ENCODE measurements at regions not wholly inside any gene's neighbourhood (a gene's known extent, or its start where the extent isn't known, plus 50 kb on each side); places are given as distances from the start of the nearest gene placed in this dataset.
"Not testable (repeated sequence)": the region's sequence is repeated elsewhere in the genome, so short reads cannot be mapped to it uniquely, and the experiment has no call there.

DNA sequence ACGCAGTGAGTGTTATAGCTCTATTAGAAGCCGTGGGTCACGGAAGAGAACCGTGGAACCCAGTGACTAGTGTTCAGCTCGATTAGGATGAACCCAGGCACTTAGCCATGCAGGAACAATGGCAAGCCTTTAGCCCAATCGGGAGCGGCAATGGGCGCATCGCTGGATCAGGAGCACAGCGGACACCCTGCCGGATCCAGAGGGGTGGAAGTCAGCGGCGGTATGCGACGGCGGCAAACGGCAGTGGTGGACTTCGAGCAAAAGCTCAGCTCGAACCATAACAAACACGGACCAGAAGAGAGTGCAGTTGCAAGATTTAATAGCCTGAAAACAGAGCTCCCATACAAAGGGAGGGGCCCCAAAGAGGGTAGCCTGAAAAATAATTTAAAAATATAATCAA lies 112.8 kb downstream of the CGGBP1 start:
- not testable (repeated sequence) for TF ChIP-seq E2F8 (IDR thresholded peaks at IDR 0.05; ENCODE audit: low read depth, partially characterized antibody); EZH2 (IDR thresholded peaks at IDR 0.05; ENCODE audit: borderline replicate concordance, low read depth, low read length); MYC (IDR thresholded peaks at IDR 0.05; ENCODE audit: low read depth, low read length); MYC (CRISPR knock-in tag; IDR thresholded peaks at IDR 0.05; ENCODE audit: borderline replicate concordance, low read depth); USF1 (CRISPR knock-in tag; IDR thresholded peaks at IDR 0.05); SOX6 (IDR thresholded peaks at IDR 0.05); DPF2 (IDR thresholded peaks at IDR 0.05); SLC30A9 (CRISPR knock-in tag; IDR thresholded peaks at IDR 0.05)
- TF ChIP-seq, protein P1, sequence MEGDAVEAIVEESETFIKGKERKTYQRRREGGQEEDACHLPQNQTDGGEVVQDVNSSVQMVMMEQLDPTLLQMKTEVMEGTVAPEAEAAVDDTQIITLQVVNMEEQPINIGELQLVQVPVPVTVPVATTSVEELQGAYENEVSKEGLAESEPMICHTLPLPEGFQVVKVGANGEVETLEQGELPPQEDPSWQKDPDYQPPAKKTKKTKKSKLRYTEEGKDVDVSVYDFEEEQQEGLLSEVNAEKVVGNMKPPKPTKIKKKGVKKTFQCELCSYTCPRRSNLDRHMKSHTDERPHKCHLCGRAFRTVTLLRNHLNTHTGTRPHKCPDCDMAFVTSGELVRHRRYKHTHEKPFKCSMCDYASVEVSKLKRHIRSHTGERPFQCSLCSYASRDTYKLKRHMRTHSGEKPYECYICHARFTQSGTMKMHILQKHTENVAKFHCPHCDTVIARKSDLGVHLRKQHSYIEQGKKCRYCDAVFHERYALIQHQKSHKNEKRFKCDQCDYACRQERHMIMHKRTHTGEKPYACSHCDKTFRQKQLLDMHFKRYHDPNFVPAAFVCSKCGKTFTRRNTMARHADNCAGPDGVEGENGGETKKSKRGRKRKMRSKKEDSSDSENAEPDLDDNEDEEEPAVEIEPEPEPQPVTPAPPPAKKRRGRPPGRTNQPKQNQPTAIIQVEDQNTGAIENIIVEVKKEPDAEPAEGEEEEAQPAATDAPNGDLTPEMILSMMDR (IDR thresholded peaks at IDR 0.05 in 2 of 3, conservative IDR thresholded peaks at IDR 0.05 in 1 of 3; ENCODE audit: insufficient read depth in 2 of 3, low read depth in 1 of 3, low read length in 3 of 3) = not testable (repeated sequence)
- TF ChIP-seq, protein P2, sequence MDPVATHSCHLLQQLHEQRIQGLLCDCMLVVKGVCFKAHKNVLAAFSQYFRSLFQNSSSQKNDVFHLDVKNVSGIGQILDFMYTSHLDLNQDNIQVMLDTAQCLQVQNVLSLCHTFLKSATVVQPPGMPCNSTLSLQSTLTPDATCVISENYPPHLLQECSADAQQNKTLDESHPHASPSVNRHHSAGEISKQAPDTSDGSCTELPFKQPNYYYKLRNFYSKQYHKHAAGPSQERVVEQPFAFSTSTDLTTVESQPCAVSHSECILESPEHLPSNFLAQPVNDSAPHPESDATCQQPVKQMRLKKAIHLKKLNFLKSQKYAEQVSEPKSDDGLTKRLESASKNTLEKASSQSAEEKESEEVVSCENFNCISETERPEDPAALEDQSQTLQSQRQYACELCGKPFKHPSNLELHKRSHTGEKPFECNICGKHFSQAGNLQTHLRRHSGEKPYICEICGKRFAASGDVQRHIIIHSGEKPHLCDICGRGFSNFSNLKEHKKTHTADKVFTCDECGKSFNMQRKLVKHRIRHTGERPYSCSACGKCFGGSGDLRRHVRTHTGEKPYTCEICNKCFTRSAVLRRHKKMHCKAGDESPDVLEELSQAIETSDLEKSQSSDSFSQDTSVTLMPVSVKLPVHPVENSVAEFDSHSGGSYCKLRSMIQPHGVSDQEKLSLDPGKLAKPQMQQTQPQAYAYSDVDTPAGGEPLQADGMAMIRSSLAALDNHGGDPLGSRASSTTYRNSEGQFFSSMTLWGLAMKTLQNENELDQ (CRISPR knock-in tag; IDR thresholded peaks at IDR 0.05; ENCODE audit: borderline replicate concordance) = not testable (repeated sequence)
